ENCODE measurements at regions not wholly inside any gene's neighbourhood (a gene's known extent, or its start where the extent isn't known, plus 50 kb on each side); places are given as distances from the start of the nearest gene placed in this dataset.
"Not testable (repeated sequence)": the region's sequence is repeated elsewhere in the genome, so short reads cannot be mapped to it uniquely, and the experiment has no call there.

DNA sequence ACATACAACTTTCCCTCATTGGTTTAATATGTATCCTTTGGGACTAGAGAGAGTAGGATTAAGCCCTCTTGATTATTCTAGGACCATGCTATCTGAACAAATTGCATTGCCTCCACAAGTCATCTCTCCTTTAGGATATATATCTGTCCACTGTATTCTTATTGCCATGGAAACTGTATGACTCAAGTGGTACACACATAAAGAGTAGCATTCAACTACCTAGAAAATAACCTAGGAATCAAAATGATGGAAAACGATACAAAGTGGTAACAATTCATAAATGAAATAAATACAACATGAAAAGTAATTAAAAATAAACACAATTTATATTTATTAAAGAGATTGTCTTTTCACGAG, 212.1 kb upstream of the P2RY1 start:
- DNase-seq, result no peak

DNA sequence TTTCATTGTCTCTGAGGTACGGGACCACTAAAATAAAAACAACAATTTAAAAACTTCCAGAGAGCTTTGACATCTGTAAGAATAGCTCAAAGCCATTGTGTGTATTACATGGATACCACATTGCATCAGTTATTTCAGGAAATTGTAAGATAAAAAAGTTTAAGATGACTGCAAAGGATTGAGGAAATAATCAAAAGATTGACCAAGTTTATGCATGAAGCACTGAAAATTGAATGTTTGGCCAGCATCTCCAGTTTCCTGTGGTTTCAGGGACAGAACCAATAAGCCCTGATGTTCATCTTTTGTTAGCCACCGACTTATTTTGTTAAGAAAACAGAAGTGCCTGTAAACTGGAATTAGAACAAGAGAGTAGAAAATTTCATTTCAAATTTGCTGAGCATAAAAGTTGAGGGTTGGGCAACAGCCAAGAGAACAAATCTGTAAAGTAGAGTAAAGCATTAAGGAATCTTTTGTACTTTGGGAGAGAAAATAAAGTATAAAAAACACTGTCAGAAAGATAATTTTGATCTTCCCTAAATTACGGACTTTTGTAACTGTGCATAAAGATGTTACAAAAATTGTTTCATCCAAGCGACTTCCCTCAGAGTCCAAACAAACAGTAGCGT, 211.5 kb upstream of the P2RY1 start:
- no peak for DNase-seq

DNA sequence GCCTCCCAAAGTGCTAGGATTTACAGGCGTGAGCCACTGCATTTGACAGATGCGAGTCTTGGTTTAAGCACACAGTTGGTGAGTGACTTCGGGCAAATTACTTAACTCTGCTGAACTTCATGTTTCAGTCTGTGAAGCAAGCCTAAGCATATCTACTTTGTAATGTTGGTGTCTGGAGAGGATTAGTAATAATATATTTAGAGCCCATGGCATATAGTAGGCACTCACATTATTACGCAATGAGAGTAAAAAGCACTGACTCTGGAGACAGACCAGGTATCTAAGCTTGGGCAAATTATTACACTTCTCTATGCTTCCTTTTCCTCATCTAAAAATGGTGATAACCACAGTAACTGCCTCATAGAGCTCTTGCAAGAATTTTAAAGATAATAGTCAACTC, 208.7 kb upstream of the P2RY1 start:
- DNase-seq, result no peak

DNA sequence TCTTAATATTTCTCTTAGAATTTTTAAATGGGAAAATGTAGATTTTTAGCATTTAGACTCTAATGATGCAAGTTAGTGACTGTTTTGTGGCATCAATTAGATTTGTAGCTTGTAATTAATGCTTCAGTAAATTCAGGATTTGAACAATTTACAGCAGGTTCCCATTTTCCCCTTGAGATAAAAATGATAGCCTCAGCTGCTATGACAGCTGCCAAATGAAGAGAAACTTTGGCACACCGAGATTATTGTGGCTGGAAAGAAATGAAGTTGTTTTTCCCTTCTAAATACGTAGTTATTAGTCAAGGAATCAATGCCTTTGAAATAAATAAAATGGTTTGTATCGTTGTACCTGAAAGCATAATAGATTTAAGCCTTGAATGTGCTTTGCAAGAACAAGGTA, 206.4 kb upstream of the P2RY1 start:
- no peak for DNase-seq

DNA sequence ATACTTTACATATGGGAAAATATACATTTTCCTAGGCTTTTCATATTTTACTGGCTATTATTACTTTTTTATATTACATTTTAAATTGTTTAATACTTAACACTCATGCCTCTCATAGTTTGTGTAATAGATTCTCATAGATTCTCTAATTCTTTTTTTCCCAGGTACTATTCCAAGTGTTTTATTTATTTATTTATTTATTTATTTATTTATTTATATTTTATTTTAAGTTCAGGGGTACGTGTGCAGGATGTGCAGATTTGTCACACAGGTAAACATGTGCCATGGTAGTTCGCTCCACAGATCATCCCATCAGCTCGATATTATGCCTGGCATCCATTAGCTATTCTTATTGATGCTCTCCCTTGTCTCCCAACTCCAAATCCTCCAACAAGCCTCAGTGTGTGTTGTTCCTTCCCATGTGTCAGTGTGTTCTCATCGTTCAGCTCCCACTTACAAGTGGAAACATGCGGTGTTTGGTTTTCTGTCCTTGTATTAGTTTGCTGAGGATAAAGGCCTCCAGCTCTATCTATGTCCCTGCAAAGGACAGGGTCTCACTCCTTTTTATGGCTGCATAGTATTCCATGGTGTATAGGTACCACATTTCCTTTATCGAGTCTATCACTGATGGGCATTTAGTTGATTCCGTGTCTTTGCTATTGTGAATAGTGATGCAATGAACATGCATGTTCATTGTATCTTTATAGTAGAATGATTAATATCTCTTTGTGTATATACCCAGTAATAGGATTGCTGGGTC, 205.4 kb upstream of the P2RY1 start:
- no peak for DNase-seq

DNA sequence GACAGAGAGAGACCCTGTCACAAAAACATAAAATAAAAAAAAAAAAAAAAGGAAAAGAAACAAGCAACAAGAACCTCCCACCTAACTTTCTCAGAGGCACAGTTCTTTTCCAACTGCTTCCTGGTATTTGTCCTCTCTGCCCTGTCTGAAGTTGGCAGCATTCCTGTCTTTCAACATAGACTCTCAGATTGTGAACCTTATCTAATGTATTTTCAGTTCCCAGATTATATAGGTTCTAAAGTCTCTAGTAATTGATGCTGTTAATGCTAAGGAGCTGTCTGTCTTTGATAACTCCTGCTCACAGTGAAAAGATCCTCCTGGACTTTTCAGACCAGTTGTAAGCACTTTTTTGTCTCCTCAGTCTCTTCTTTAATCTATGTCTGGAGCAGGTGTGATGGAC, 199.5 kb upstream of the P2RY1 start:
- no peak for DNase-seq

DNA sequence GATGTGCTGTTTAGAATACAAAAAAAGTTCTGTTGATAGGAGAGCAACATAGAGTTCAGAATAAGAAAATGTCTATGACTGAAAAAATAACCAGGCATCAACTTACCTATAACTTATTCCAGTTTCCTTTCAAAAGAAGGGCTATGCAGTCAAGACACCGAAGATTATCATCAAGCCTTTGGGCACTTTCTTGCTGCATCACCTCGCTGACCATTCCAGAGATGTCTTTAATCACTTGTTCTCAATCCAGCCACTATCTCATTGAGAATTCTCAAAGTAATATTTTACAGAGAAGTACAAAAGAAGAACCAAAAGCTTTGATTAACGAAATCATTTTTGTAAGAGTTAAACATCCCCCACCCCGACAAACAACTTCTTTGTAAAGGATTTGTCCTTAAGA, 198.3 kb upstream of the P2RY1 start:
- no peak for DNase-seq

DNA sequence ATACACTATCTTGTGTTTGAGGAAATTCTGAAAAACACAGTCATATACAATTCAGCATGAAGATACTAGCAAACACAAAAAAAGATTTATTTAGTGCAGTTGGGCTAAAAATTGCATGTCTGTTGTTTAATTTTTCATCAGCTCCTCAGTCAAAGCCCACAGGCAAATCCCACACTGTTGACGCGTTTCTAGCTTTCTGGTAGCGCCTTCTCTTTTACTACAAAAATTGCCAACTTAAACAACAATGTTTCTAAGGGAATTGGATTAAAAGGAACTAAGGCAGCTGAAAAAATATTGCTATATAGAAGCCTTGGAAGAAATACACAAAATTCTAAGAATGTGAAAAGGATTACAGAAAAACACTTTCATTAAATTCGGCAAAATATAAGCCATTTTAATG, 196.7 kb upstream of the P2RY1 start:
- no peak for DNase-seq

DNA sequence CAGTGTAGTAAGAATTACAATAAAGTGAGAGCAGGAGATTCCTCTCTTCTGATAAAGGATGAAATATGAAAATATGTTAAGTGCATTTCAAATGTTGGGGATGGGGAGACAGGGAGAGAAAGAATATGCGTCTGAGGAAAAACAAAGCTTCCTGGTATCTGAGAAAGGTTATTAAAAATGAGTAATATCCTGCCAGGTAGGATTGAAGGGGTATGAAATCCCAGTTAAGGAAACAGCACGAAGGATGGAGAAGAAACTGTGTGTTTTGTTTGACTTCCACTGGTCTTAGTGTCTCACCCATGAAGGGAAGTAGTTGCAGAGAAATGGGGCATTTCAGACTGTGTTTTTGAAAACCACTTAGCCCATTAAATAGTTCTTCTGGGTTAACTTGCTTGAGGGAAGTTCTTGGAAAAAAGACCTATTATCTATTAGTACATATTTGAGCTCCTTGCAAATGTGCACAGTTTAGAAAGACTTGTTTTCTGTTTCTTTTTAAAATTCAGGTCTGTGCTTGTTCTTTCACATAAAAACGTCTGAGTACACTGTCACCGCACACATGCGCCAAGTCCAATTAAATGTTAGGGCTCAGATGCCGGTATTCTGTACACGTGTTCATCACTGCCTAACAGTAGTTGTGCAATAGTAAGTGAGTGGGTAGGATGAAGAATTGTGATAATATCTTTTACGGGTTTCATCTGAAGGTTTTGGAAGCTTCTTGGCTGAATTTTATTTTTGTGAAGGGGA, 196.1 kb upstream of the P2RY1 start:
- DNase-seq, result no peak

DNA sequence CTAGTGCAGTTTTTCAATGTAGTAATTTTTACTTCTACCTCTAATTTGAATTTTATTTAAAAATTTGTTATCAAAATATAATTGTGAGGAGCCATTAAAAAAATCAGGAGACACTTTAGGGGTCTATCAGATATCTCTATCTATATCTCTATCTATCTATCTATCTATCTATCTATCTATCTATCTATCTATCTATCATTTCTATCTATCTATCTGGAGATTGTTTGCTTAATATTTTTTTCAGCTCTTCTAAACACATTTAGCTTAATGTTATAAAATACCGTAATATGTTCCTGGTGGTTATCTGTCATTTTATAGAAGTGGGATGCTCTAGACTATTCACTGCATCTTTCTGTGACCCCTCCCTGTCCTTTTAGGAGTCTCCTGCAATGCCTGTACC, 193.7 kb upstream of the P2RY1 start:
- no peak for DNase-seq

DNA sequence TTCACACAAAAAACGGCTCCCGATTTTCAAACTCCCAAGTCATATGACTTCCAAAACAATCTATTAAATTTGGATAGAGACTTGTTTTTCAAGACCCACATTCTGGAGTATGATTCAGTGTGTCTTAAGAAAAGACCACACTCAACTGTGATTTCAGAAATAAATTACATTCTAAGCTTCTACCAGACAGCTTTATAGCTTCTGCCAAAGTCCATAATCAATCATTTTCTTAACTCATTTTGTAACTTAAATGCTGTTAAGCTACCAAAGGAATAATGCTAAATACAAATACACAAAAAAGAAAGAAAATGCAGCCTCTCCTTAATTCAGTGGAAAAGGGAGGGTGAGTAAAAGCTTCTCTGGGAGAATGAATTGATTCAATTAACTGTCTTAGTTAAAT, 192.3 kb upstream of the P2RY1 start:
- DNase-seq, result no peak

DNA sequence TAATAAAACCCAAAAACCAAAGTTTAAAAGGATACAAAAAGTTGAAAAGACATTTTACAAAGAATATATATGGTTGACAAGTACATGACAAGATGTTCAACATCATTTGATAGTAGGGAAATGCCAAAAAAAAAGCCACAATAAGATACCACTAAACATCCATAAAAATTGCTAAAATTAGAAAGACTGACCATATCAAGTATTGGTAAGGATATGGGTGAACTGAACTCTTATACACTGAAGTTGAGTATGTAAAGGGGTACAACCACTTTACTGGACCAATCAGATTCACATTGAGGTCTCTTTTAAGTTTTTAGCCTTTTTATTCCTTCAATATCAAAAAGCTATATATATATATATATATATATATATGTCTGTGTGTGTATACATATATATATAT, 190.5 kb upstream of the P2RY1 start:
- DNase-seq, result no peak

DNA sequence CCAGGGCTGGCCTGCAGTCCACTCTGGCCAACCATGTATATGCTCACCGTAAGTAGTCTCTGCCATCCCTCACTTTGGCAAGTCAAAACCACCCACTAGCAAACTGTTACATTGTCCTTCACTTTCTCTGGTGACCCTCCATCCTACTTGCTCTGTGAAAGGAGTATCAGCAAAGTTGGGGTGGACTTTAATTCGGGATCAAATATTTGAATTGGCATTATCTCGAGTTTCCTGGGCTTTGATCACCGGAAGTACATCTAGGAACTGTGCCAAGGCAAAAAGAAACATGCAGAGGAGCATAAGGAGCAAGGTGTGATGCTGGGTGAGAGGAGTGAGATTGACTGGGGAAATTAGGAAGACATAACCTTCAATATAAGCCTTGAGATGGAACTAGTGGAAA, 188.9 kb upstream of the P2RY1 start:
- DNase-seq, result no peak

DNA sequence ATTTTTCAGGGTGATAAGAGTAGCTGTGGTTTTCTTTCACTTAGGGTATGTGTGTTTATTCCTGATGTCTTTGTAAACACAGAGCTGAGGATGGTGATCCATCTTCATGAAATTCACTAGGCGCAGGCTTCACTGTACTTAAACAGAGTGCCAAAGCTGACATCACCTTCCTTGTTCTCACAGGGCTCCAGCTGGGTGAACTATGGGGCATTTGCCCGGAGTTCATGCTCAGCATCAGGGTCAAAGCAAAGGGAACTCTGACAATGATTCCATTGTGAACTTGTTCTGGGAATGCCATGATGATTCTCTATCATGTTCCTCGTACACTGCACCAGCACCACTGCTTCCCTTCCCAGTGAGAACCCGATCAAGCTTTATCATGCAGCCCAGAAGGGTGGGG, 184.8 kb upstream of the P2RY1 start:
- DNase-seq, result no peak

DNA sequence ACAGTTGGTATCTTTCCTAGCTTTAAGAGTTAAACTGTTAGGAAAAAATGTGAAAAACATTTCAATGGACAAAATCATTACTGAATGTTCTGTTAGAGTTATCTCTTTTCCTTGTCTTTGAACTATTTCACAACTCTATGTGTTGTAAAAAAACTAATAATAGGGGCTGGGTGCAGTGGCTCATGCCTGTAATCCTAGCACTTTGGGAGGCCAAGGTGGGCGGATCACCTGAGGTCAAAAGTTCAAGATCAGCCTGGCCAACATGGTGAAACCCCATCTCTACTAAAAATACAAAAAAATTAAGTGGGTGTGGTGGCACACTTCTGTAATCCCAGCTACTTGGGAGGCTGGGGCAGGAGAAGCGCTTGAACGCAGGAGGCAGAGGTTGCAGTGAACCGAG, 184.0 kb upstream of the P2RY1 start:
- not testable (repeated sequence) for DNase-seq

DNA sequence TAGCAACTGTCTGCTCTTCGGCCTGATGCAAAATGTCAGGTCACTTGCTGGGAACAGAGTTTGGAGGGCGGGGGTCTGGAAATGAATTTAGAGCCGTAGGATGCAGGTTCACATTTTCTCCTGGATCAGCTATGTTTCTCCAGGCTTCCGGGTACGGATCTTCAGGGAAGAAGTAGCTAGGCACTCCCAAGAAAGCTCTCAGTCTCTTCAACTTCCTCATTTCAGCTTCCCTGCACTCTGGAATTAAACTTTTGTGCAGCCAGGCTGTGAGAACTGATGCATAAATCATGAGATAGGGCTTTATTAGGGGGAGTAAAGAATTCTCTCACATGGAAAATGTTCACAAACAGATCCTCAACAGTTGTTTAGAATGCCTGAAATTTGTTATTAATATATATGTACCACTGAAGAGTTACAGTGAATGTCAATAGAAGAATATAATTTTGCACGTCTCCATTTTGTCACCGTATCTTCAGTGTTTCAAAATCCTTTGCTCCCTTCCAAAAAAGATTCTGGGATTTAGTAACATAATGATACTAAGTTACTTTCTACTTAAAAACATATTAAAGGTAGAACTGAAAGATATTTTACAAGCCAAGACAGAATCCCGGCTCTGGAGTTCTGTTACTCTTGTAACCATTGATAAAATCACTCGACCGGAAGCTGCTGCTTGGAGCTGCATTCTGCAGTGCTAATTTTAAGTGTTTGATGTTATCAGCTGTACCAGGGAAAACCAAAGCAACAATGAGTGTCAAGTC, 178.5 kb upstream of the P2RY1 start:
- DNase-seq, result no peak

DNA sequence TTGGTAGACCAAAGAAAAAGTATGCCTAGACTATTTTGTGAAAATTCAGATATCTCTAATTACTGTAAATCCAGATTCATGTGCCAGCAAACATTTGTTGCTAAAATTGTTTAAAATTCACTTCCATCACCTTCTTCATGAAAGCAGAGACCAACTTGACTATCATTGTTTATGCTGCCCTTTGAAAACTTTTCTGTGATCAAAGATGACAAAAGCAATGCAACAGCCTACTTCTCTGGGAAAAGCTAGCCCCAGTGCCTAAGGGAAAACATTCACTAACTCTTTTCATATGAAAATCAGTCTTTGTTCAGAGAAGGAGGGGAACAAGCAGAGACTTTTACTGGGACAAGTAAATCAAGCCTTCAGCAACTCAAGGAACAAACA, 178.0 kb upstream of the P2RY1 start:
- no peak for DNase-seq

DNA sequence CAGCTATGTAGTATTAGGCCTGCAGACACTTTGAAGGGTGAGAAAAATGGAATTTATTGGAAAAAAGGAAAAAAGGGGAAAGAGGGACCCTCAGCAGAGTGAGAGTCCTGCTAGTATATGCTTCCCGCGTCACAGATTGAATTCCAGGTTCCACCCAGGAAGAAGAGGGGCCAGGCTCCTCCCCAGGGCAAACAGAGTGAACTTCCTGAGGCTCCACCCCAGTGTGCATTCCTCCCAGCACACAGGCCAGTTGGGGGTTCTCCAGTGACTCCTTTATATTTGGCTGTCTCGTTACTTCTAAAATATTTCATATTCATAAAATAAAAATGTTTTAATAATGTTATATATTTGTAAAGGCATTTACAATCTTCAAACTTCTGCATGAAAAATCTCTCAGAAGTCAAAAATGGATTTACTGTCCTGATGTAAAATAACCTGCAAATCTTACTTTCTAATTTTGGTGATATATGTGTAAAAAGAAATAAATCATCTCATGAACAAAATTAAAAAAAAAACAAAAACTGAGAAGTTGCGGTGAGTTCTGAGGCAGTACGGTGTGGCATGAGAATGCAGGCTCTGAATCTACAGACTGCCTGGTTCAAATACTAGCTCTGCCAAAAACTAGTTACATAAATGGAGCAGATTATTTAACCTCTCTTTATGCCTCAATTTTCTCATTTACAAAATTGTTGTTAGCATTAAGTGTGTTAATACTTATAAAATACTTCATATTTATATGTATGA, 175.8 kb upstream of the P2RY1 start:
- DNase-seq, result no peak

DNA sequence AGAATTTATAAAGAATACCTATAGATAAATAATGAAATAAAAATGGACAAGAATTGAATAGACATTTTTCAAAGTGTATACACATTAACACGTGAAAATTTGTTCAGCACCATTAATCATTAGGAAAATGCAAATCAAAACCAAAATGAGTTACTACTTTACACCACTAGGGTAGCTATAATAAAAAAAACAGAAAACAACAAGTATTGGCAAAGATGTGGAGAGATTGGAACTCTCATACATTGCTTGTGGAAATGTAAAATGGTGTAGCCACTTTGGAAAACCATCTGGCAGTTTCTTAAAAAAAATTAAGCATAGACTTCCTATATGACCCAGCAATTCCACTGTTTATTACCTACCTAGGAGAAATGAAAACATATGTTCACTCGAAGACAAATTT, 172.8 kb upstream of the P2RY1 start:
- DNase-seq, result no peak

DNA sequence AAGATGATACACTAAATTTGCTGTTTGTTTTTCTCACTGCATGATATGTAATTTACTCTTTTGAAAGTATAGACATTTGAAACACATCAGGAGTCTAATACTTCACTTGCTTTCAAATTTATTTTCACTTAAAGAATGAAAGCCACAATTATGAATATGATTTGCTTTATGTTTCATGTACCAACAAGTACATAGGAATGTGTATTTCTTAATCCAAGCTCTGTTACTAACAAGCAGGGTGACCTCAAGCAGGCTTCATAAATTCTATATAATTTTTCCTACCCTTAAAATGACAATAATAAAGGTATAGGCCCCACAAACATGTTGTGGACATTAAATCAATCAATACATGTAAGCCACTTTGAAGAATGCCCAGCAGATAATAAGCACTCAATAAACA, 170.2 kb upstream of the P2RY1 start:
- DNase-seq, result no peak

DNA sequence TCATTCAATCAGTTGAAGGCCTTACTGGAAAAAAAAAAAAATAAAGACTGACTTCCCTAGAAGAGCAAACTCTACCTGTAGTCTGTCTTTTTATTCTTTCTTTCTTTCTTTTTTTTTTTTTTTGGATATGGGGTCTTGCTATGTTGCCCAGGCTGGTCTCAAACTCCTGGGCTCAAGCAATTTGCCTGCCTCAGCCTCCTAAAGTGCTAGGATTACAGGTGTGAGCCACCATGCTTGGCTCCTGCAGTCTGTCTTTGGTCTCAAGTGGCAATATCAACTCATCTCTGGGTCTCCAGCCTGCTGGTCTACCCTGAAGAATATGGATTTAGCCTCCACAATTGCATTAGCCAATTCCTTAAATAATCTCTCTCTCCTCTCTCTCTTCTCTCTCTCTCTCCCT, 167.7 kb upstream of the P2RY1 start:
- no peak for DNase-seq

DNA sequence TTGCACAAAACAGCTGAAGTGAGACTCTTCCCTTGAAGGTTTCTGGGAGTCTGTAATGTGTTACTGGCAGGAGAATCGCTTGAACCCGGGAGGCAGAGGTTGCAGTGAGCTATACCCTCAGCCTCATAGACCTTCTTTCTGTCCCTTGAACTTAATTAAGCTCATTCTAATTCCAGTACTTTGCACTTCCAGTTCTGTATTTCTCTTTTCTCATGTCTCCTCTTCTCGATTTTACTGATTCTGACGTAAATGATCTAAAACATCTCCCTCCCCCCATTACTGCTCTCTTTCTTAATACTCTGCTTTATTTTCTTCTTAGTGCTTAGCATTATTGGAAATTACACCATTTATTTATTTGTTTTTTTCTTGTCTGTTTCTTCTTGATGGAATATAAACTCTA, 165.4 kb upstream of the P2RY1 start:
- DNase-seq, result no peak
